ENCODE measurements at regions not wholly inside any gene's neighbourhood (a gene's known extent, or its start where the extent isn't known, plus 50 kb on each side); places are given as distances from the start of the nearest gene placed in this dataset.
"Not testable (repeated sequence)": the region's sequence is repeated elsewhere in the genome, so short reads cannot be mapped to it uniquely, and the experiment has no call there.

DNA sequence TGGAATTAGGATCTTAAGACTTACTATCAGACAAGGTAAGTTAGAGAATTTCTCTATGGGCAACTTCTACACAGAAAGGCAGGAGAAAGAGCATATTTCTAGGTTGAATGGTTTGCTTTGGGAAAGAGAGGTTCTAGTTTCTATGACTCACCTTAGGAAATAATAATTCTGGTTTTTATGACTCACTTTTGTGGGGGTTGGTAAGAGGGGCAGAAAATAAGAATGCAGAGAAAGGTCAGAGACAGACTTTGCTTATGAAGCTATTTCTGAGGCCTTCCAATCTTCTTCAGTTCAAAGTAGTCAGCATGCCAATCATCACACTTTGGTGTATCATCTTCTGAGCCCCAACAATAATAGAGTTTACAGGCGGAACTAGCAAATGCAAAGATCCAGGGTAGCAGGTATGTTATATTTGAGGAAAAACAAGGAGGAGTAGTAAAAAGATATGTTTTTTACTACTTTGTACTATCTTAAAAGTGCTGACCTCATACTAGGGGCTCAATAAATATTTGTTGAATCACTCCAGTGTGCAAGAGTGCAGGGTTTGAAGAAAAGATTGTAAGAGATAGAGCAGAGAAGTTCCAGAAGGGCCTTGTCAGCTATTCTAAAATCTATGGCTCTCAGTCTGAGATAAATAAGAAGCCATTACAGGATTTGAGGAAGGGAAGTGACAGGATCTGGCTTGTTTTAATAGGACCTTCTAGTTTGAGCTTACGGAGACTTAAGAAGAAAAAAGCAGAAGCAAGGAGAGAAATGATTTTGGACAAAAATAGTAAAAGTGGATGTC lies 56.7 kb upstream of the LRFN5 start:
- no peak for DNase-seq

DNA sequence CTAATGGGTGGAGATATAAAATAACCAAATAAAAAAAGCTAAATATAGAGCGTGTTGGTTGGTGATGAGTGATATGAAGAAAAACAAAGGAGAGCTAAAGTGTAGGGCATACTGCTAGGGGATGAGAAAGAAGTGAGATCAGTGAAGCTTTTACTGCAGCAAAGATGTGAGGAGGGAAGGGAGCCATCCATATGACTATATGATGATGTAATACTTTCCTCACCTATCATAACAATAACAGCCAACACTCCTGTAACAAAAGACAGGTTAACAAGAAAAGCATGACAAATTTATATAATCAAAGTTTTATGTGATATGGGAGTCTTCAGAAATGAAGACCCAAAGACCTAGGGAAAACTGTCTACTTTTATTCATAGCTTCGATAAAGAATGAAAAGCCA lies 57.4 kb upstream of the LRFN5 start:
- DNase-seq: no peak

DNA sequence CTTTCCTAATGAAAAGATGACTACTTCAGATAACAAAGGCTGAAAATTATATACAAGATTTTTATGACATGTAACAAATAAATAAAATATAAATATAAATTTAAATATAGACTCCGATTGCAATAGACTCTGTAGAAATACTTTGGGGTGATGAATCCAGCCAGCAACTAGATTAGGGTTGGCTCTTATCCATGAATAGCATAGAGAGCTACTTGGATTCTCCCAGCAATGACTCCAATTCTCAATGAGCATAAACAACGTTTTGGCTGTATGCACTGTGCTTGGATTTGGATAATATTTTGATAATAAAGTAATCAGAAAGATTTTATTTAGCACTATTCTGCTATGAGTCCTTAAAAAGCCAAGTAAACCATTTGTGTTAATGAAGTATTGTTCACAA lies 58.0 kb upstream of the LRFN5 start:
- DNase-seq: no peak

GRCh38 chr14:41541333-41541732 lies 65.3 kb upstream of the LRFN5 start:
- no peak for DNase-seq

DNA sequence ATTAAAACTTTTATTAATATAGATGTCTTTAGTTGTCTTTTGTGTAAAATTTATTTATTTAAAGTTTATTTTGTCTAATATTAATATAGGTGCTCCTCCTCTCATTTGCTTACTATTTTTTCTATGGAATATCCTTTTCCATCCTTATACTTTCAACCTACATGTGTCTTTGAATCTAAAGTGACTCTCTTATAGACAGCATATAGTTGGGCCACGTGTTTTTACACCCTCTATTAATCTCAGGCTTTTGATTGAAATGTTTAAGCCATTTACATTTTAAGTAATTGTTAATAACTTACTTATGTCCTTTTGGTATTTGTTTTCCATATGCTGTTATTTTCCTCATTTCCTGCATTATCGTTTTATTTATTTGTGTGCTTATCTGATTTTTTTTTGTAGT lies 74.4 kb upstream of the LRFN5 start:
- DNase-seq: no peak

DNA sequence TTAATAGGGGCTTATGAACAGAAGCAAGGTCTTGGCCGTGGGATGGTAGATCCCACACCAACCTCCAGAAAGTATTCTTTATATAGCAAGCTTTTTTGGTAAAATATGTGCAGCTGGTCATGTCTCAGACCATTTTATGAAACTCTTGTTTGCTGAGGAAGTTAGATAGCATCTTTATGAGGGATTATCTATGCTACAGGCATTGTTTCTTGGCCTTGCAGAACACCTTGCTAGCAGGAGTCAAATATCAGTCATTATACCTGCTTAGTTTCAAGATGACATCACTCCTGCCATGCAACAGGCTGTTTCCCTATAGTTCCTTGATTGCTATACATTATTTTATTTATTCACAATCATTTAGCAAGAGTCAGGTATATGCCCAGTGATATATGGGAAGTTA lies 84.8 kb upstream of the LRFN5 start:
- no peak for DNase-seq

- DNase-seq: not testable (repeated sequence)
These were observed 88.6 kb upstream of the LRFN5 start for GRCh38 chr14:41518030-41518429.

GRCh38 chr14:41506552-41506951 lies 100.1 kb upstream of the LRFN5 start:
- DNase-seq: no peak

GRCh38 chr14:41505491-41505890 lies 101.2 kb upstream of the LRFN5 start:
- no peak for DNase-seq

- DNase-seq: no peak
These were observed 107.7 kb upstream of the LRFN5 start for GRCh38 chr14:41498959-41499358.

GRCh38 chr14:41490323-41490722 lies 116.4 kb upstream of the LRFN5 start:
- no peak for DNase-seq

DNA sequence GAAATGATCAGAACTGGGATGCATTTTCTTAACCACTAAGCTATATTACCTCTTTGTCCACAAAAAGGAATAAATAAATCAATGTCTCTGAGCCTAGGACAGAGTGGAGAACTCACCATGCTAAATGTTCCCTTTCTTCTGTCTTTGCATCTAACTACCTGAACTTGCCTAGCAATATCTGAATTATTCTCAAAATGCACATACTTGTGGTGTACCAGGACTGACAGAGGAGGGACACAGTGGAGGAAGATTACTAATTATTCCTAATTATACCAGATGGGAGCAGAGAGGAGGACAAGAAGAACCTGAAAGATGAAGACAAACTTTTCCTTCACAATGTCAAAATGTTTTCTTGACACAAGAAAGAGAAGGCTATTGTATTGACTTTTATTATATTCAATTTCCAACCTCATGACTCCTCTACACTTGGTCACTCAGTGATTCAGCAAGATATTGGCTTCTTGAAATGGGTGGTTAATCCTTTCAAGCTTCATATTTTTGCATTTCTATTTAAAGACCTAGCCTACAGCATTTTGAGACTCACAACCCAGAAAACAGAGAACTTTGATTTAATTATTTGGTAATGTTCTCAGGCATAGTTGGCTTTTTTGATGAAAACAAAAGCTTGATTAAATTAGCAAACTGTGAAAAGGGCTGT lies 117.2 kb upstream of the LRFN5 start:
- no peak for DNase-seq

DNA sequence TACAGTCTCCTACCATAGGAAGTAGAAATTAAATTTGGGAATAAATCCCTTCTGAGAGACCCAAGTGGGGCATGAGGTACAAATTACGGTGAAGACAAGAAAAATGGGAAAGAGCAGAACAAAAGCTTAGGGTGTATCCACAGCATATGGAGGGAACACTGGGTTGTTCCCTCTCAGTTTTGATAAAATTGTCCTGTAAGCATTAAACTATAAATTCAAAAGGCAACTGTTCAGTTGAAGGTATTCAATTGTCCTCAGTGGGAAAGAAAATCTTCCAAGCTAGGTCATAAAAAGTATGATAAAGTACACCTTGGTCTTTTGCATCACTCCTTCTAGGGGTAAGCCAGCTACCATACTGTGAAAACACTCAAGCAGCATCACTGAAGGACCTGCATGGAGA lies 118.3 kb upstream of the LRFN5 start:
- DNase-seq: no peak

DNA sequence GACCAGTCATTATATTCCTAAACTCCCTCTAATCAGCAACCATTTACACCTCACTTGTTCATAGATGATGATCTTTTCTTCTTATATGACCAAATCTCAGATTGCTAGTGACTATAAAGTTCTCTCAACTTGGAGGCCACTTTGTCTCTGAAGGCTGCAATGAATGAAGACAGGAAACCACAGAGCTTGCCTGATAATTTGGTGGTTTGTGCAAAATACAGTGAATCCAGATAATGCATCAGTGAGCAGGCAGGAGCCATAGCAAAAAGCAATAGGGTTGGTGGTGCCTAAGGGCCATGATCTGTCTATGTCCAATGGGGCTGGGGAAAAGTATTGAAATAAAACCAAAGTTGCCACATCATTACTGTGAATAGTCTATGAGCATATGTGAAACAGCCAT lies 123.8 kb upstream of the LRFN5 start:
- no peak for DNase-seq

- DNase-seq: no peak
These were observed 130.2 kb upstream of the LRFN5 start for GRCh38 chr14:41476526-41476925.

- no peak for DNase-seq
These were observed 145.3 kb upstream of the LRFN5 start for GRCh38 chr14:41461380-41461779.

GRCh38 chr14:41457393-41457792 lies 149.3 kb upstream of the LRFN5 start:
- DNase-seq: no peak

GRCh38 chr14:41449066-41449465 lies 157.6 kb upstream of the LRFN5 start:
- no peak for DNase-seq

DNA sequence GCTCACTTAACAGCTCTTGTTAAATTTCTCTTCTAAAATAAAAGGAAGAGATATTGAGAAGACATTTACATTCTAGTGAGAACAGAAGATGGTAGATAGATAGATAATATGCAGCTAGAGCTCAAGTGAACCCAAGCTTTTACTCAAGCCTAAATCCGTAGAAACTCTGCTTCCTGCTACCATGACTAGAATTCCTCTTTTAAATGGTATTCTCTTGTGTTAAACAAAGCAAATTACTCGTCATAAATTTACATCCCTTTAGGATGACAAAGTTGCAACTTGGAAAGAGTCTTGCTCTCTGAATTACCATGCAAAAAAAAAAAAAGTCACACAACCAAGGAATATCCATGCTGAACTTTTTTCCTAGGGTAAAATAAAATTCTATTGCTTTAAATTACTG lies 160.7 kb upstream of the LRFN5 start:
- DNase-seq: no peak

- no peak for DNase-seq
These were observed 183.2 kb upstream of the LRFN5 start for GRCh38 chr14:41423503-41423902.

- DNase-seq: not testable (repeated sequence)
These were observed 185.4 kb upstream of the LRFN5 start for GRCh38 chr14:41421308-41421707.

DNA sequence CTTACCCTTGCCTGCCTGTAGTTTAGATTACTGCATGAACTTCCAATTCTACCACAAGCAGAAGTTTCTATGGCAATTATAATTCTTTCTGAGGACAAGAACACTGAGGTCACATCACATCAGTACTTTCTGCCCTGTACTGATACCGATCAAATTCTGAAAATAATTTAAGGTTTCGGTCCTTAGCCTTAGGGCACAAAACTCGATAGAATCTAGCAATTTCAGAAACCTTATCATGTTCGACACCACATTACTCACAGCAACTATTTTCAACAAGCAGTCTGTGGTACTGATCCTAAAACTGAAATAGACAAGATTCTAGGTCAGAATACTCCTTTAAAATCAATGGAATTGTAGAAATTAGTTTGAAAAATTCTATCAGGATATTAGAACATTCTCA lies 187.0 kb upstream of the LRFN5 start:
- no peak for DNase-seq

- no peak for DNase-seq
These were observed 187.8 kb upstream of the LRFN5 start for GRCh38 chr14:41418851-41419250.

GRCh38 chr14:41409806-41410205 lies 196.9 kb upstream of the LRFN5 start:
- DNase-seq: no peak

All from tongue (tissue), 1 donor.